Trophoblast cell (in vitro differentiated cells and primary cell): ENCODE measurements at regions not wholly inside any gene's neighbourhood (a gene's known extent, or its start where the extent isn't known, plus 50 kb on each side); places are given as distances from the start of the nearest gene placed in this dataset.

Experiments
- DNase-seq, 2 donors: peaks; one replicate each; pipeline ENCODE4 v3.0.0-alpha.2; 2016
- H2AFZ ChIP-seq: 2 replicates; pipeline ENCODE4 v1.6.1; 2013; ENCODE audit warnings: low read length, moderate library complexity, mild to moderate bottlenecking; ENCODE audit not compliant: insufficient read depth, poor library complexity
- H2AK5ac ChIP-seq: 2 replicates; pipeline ENCODE4 v1.6.1; 2013; ENCODE audit warnings: mild to moderate bottlenecking, low read length
- H2BK120ac ChIP-seq: 2 replicates; pipeline ENCODE4 v1.6.1; 2013; ENCODE audit warnings: low read length, mild to moderate bottlenecking, moderate library complexity; ENCODE audit not compliant: insufficient read depth, poor library complexity
- H2BK12ac ChIP-seq: 2 replicates; pipeline ENCODE4 v1.6.1; 2013; ENCODE audit warnings: mild to moderate bottlenecking, low read length, moderate library complexity
- H2BK5ac ChIP-seq: 2 replicates; pipeline ENCODE4 v1.6.1; 2013; ENCODE audit warnings: low read length, low read depth, moderate library complexity, mild to moderate bottlenecking; ENCODE audit not compliant: poor library complexity
- H3K14ac ChIP-seq: 2 replicates; pipeline ENCODE4 v1.6.1; 2013; ENCODE audit warnings: mild to moderate bottlenecking, low read length
- H3K18ac ChIP-seq: 2 replicates; pipeline ENCODE4 v1.6.1; 2013; ENCODE audit warnings: mild to moderate bottlenecking, low read length
- H3K23ac ChIP-seq: 2 replicates; pipeline ENCODE4 v1.6.1; 2013; ENCODE audit warnings: low read length
- H3K27ac ChIP-seq: 2 replicates; pipeline ENCODE4 v1.5.1; 2013; ENCODE audit warnings: low read depth, mild to moderate bottlenecking, inconsistent platforms, low read length, moderate library complexity
- H3K27me3 ChIP-seq: 2 replicates; pipeline ENCODE4 v1.6.1; 2013; ENCODE audit warnings: inconsistent platforms, mild to moderate bottlenecking, low read length, moderate library complexity; ENCODE audit not compliant: insufficient read depth
- H3K36me3 ChIP-seq, 2 experiments: 1 replicate in 1 of 2; 2 replicates in 1 of 2; pipeline ENCODE4 v1.6.1; 2013; ENCODE audit warnings: low read length in 2 of 2, mild to moderate bottlenecking in 2 of 2, moderate library complexity in 1 of 2; ENCODE audit not compliant: insufficient read depth in 2 of 2, control insufficient read depth in 1 of 2
- H3K4ac ChIP-seq: 2 replicates; pipeline ENCODE4 v1.6.1; 2013; ENCODE audit warnings: low read depth, mild to moderate bottlenecking, low read length, moderate library complexity
- H3K4me1 ChIP-seq, 2 experiments: 1 replicate in 1 of 2; 2 replicates in 1 of 2; pipeline ENCODE4 v1.6.1; 2013; ENCODE audit warnings: low read length in 2 of 2, mild to moderate bottlenecking in 2 of 2, moderate library complexity in 1 of 2; ENCODE audit not compliant: insufficient read depth in 2 of 2, control insufficient read depth in 1 of 2
- H3K4me2 ChIP-seq: 2 replicates; pipeline ENCODE4 v1.6.1; 2013; ENCODE audit warnings: inconsistent platforms, mild to moderate bottlenecking, low read length, moderate library complexity
- H3K4me3 ChIP-seq: 2 replicates; pipeline ENCODE4 v1.5.1; 2013; ENCODE audit warnings: mild to moderate bottlenecking, low read depth, low read length, inconsistent platforms
- H3K79me1 ChIP-seq: one replicate; pipeline ENCODE4 v1.6.1; 2013; ENCODE audit warnings: low read length
- H3K79me2 ChIP-seq: 2 replicates; pipeline ENCODE4 v1.6.1; 2013; ENCODE audit warnings: low read length, mild to moderate bottlenecking; ENCODE audit not compliant: control insufficient read depth, insufficient read depth, poor library complexity
- H3K9ac ChIP-seq: 2 replicates; pipeline ENCODE4 v1.6.1; 2013; ENCODE audit warnings: mild to moderate bottlenecking, low read length
- H3K9me3 ChIP-seq: 2 replicates; pipeline ENCODE4 v1.6.1; 2013; ENCODE audit warnings: low read depth, mild to moderate bottlenecking, control low read depth, inconsistent platforms, low read length; ENCODE audit not compliant: insufficient read depth
- H4K12ac ChIP-seq: 2 replicates; pipeline ENCODE4 v1.6.1; 2013; ENCODE audit warnings: low read depth, mild to moderate bottlenecking, low read length, moderate library complexity
- H4K8ac ChIP-seq: 2 replicates; pipeline ENCODE4 v1.6.1; 2013; ENCODE audit warnings: low read depth, mild to moderate bottlenecking, low read length, moderate library complexity
- H4K91ac ChIP-seq: one replicate; pipeline ENCODE4 v1.6.1; 2013; ENCODE audit warnings: low read depth, mild to moderate bottlenecking, low read length, moderate library complexity
- WGBS: extraction: QIAGEN DNeasy Blood & Tissue Kit; methylation state at CpG from one replicate; pipeline ENCODE4 v1.1.7; 2013; ENCODE audit warnings: missing lambda C conversion rate; ENCODE audit not compliant: insufficient read length, insufficient coverage; ENCODE audit errors: extremely low coverage; 5-methylcytosine and 5-hydroxymethylcytosine counted together

DNA sequence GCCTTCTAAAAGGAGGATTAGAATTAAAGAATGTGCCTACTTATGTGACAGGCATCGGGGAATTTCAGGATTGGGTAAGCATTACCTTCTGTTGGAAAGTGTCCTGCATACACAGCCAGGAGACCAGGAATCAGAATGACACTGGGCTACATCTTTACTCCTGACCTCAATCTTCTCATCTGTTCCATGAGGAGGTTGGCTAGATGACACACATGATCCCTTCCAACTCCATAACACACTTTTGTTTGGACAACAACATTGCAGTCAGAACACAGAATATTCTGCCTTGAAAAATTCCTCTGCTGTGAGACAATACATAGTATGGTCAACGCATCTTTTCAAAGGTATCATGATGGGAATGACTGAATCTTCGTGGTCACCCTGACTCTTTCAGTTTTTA is 1281.2 kb upstream of the SORCS1 start:
- DNase-seq: no peak
- H2BK12ac ChIP-seq: no peak overlapping the region
- no peaks in the 10 kb centered on the region for H3K9me3 ChIP-seq
- H3K79me2 ChIP-seq: no peaks in the 10 kb centered on the region
- H3K18ac ChIP-seq: no peak overlapping the region
- no peak overlapping the region for H4K12ac ChIP-seq
- no peak overlapping the region for H2BK120ac ChIP-seq
- no peak overlapping the region for H3K27ac ChIP-seq
- no peaks in the 10 kb centered on the region for H3K36me3 ChIP-seq
- no peak overlapping the region for H3K9ac ChIP-seq
- no peak overlapping the region for H4K91ac ChIP-seq
- H3K14ac ChIP-seq: no peak overlapping the region
- H2BK5ac ChIP-seq: no peak overlapping the region
- no peak overlapping the region for H4K8ac ChIP-seq
- no peaks in the 10 kb centered on the region for H3K79me1 ChIP-seq
- H3K4me2 ChIP-seq: no peak overlapping the region
- WGBS: no CpG with 5 or more reads among the region's 3 CpGs
- H3K4me1 ChIP-seq: no peaks in the 10 kb centered on the region
- H3K23ac ChIP-seq: peak overlapping the region; percentile 85
- no peak overlapping the region for H2AFZ ChIP-seq
- H3K27me3 ChIP-seq: no peaks in the 10 kb centered on the region
- no peak overlapping the region for H3K4ac ChIP-seq
- no peak overlapping the region for H3K4me3 ChIP-seq
- H2AK5ac ChIP-seq: no peak overlapping the region

DNA sequence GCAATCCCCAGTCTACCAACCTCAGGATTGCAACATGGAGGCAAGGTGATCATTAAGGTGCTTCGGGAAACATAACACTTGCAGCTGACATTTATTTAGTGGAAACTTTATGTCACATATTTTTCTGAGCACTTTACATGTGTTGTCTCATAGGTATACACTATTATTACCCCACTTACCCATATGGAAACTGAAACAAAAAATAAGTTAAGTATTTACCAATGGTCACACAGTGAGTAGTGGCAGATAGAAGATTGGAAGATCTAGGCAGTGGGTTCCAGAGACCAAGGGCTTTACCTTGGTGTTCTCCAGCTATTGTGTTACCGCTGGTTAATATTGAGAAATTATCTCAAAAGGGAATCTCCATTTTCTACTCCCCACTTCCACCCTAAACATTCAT is 1279.1 kb upstream of the SORCS1 start:
- no peak for DNase-seq
- Histone ChIP-seq H3K27ac (no peak overlapping the region), H3K36me3 (no peaks in the 10 kb centered on the region), H2BK5ac (no peak overlapping the region), H4K91ac (no peak overlapping the region), H3K18ac (no peak overlapping the region), H3K9ac (no peak overlapping the region), H2BK12ac (no peak overlapping the region), H3K4me3 (no peak overlapping the region), H3K14ac (no peak overlapping the region), H3K27me3 (no peaks in the 10 kb centered on the region), H2BK120ac (no peak overlapping the region), H3K4me1 (no peaks in the 10 kb centered on the region), H4K12ac (no peak overlapping the region), H3K23ac (no peak overlapping the region), H3K4ac (no peak overlapping the region), H4K8ac (no peak overlapping the region), H3K9me3 (no peaks in the 10 kb centered on the region), H2AK5ac (no peak overlapping the region), H3K79me1 (no peaks in the 10 kb centered on the region), H2AFZ (no peak overlapping the region), H3K4me2 (no peak overlapping the region), H3K79me2 (no peaks in the 10 kb centered on the region)
- no CpG with 5 or more reads among the region's 2 CpGs for WGBS

GRCh38 chr10:108439397-108439796 is 1274.9 kb upstream of the SORCS1 start:
- H3K14ac ChIP-seq: no peak overlapping the region
- no CpG with 5 or more reads among the region's 1 CpG for WGBS

DNA sequence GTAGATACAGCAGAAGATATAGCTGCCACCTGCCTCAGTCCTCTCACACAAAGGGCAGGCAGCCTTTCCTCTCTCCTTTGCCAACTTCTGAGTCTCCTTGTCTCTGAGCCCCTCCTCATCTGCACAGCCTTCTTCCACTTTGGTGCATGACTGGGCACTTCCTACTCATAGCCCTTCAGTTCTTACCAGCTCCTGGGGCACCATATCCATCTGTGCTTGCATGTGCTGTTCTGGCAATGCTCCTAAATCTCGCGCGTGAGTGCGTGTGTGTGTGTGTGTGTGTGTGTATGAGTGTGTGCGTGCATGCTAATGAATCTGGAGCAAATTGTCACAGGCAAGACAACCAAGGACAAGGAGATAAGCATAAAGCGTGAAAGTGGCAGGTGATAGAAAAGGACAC is 1271.6 kb upstream of the SORCS1 start:
- no peak overlapping the region for H3K4me2 ChIP-seq
- H3K4ac ChIP-seq: no peak overlapping the region
- H3K9ac ChIP-seq: no peak overlapping the region
- no peaks in the 10 kb centered on the region for H3K27me3 ChIP-seq
- peaks cover 1% of the 10 kb centered on the region for H3K9me3 ChIP-seq
- H3K23ac ChIP-seq: no peak overlapping the region
- no peaks in the 10 kb centered on the region for H3K36me3 ChIP-seq
- no peak overlapping the region for H2BK5ac ChIP-seq
- no peak for DNase-seq
- no peak overlapping the region for H3K27ac ChIP-seq
- no peak overlapping the region for H2AFZ ChIP-seq
- H3K4me1 ChIP-seq: no peaks in the 10 kb centered on the region
- H2AK5ac ChIP-seq: no peak overlapping the region
- H3K18ac ChIP-seq: no peak overlapping the region
- no peak overlapping the region for H3K4me3 ChIP-seq
- H2BK12ac ChIP-seq: no peak overlapping the region
- no peak overlapping the region for H3K14ac ChIP-seq
- no peak overlapping the region for H4K8ac ChIP-seq
- H3K79me1 ChIP-seq: no peaks in the 10 kb centered on the region
- no peak overlapping the region for H4K91ac ChIP-seq
- no peak overlapping the region for H2BK120ac ChIP-seq
- WGBS: no CpG with 5 or more reads among the region's 6 CpGs
- H4K12ac ChIP-seq: no peak overlapping the region
- H3K79me2 ChIP-seq: no peaks in the 10 kb centered on the region

More at GRCh38 chr10:108439397-108439796, 1274.9 kb upstream of the SORCS1 start:
- H3K36me3 ChIP-seq: no peaks in the 10 kb centered on the region
- no peak for DNase-seq
- peaks cover 1% of the 10 kb centered on the region for H3K9me3 ChIP-seq
- no peaks in the 10 kb centered on the region for H3K79me1 ChIP-seq
- peak overlapping the region; percentile 27 for H3K9ac ChIP-seq
- no peak overlapping the region for H4K91ac ChIP-seq
- no peak overlapping the region for H2BK5ac ChIP-seq
- no peak overlapping the region for H3K23ac ChIP-seq
- H3K4me2 ChIP-seq: no peak overlapping the region
- no peak overlapping the region for H3K4me3 ChIP-seq
- H3K18ac ChIP-seq: no peak overlapping the region
- no peak overlapping the region for H2BK120ac ChIP-seq
- H3K79me2 ChIP-seq: no peaks in the 10 kb centered on the region
- H2AK5ac ChIP-seq: no peak overlapping the region
- no peak overlapping the region for H4K8ac ChIP-seq
- no peaks in the 10 kb centered on the region for H3K27me3 ChIP-seq
- H2AFZ ChIP-seq: no peak overlapping the region
- no peak overlapping the region for H3K4ac ChIP-seq
- no peak overlapping the region for H4K12ac ChIP-seq
- H3K4me1 ChIP-seq: no peaks in the 10 kb centered on the region
- H3K27ac ChIP-seq: no peak overlapping the region
- H2BK12ac ChIP-seq: no peak overlapping the region
